ENCODE measurements at regions not wholly inside any gene's neighbourhood (a gene's known extent, or its start where the extent isn't known, plus 50 kb on each side); places are given as distances from the start of the nearest gene placed in this dataset.
A peak's percentile ranks its signal among the peaks of the same experiment; 100 is the strongest.

- H3K27ac Mint-ChIP-seq (ENCODE audit: unreplicated experiment), result peak overlapping the region; percentile 55
- peaks cover 35% of the 10 kb centered on the region for H3K4me1 Mint-ChIP-seq (ENCODE audit: unreplicated experiment)
- peaks cover 14% of the 10 kb centered on the region for H3K9me3 Mint-ChIP-seq (ENCODE audit: unreplicated experiment)
- no peak overlapping the region for H3K4me3 Mint-ChIP-seq (ENCODE audit: unreplicated experiment)
- H3K36me3 Mint-ChIP-seq (ENCODE audit: unreplicated experiment), result peaks cover 4% of the 10 kb centered on the region
- TF ChIP-seq CTCF (IDR thresholded peaks at IDR 0.05), result no peak
- H3K27me3 Mint-ChIP-seq (ENCODE audit: unreplicated experiment), result no peaks in the 10 kb centered on the region
- no peak for DNase-seq (ENCODE audit: extremely low spot score, unreplicated experiment)
Measured at GRCh38 chr6:140576004-140576555, 1201.6 kb upstream of the CITED2 start.

GRCh38 chr6:140572867-140573266 is 1198.4 kb upstream of the CITED2 start:
- TF ChIP-seq CTCF (IDR thresholded peaks at IDR 0.05), result no peak
- no peak for DNase-seq (ENCODE audit: extremely low spot score, unreplicated experiment)
- H3K4me1 Mint-ChIP-seq (ENCODE audit: unreplicated experiment), result peaks cover 36% of the 10 kb centered on the region
- H3K9me3 Mint-ChIP-seq (ENCODE audit: unreplicated experiment), result peaks cover 19% of the 10 kb centered on the region
- H3K4me3 Mint-ChIP-seq (ENCODE audit: unreplicated experiment), result no peak overlapping the region
- peak overlapping the region; percentile 98 for H3K27ac Mint-ChIP-seq (ENCODE audit: unreplicated experiment)
- H3K27me3 Mint-ChIP-seq (ENCODE audit: unreplicated experiment), result no peaks in the 10 kb centered on the region
- H3K36me3 Mint-ChIP-seq (ENCODE audit: unreplicated experiment), result peaks cover 7% of the 10 kb centered on the region

- Mint-ChIP-seq H3K9me3 (ENCODE audit: unreplicated experiment) (peaks cover 15% of the 10 kb centered on the region), H3K4me1 (ENCODE audit: unreplicated experiment) (peaks cover 42% of the 10 kb centered on the region), H3K36me3 (ENCODE audit: unreplicated experiment) (peaks cover 7% of the 10 kb centered on the region), H3K4me3 (ENCODE audit: unreplicated experiment) (no peak overlapping the region), H3K27me3 (ENCODE audit: unreplicated experiment) (no peaks in the 10 kb centered on the region), H3K27ac (ENCODE audit: unreplicated experiment) (peak overlapping the region; percentile 98)
- TF ChIP-seq CTCF (IDR thresholded peaks at IDR 0.05), result no peak
- no peak for DNase-seq (ENCODE audit: extremely low spot score, unreplicated experiment)
Measured at GRCh38 chr6:140572129-140572528, 1197.7 kb upstream of the CITED2 start.

- DNase-seq (ENCODE audit: extremely low spot score, unreplicated experiment), result no peak
- Mint-ChIP-seq H3K27me3 (ENCODE audit: unreplicated experiment) (no peaks in the 10 kb centered on the region), H3K9me3 (ENCODE audit: unreplicated experiment) (peaks cover 11% of the 10 kb centered on the region), H3K36me3 (ENCODE audit: unreplicated experiment) (peaks cover 3% of the 10 kb centered on the region), H3K27ac (ENCODE audit: unreplicated experiment) (peak overlapping the region; percentile 98), H3K4me3 (ENCODE audit: unreplicated experiment) (no peak overlapping the region), H3K4me1 (ENCODE audit: unreplicated experiment) (peaks cover 43% of the 10 kb centered on the region)
- no peak for TF ChIP-seq CTCF (IDR thresholded peaks at IDR 0.05)
Measured at GRCh38 chr6:140571145-140571544, 1196.7 kb upstream of the CITED2 start.

- H3K27me3 Mint-ChIP-seq (ENCODE audit: unreplicated experiment), result no peaks in the 10 kb centered on the region
- peaks cover 3% of the 10 kb centered on the region for H3K36me3 Mint-ChIP-seq (ENCODE audit: unreplicated experiment)
- H3K27ac Mint-ChIP-seq (ENCODE audit: unreplicated experiment), result peak overlapping the region; percentile 87
- peaks cover 38% of the 10 kb centered on the region for H3K4me1 Mint-ChIP-seq (ENCODE audit: unreplicated experiment)
- peaks cover 11% of the 10 kb centered on the region for H3K9me3 Mint-ChIP-seq (ENCODE audit: unreplicated experiment)
- TF ChIP-seq CTCF (IDR thresholded peaks at IDR 0.05), result no peak
- no peak overlapping the region for H3K4me3 Mint-ChIP-seq (ENCODE audit: unreplicated experiment)
- no peak for DNase-seq (ENCODE audit: extremely low spot score, unreplicated experiment)
Measured at GRCh38 chr6:140567466-140567865, 1193.0 kb upstream of the CITED2 start.

Measured in osteocyte (in vitro differentiated cells).